ENCODE measurements at regions not wholly inside any gene's neighbourhood (a gene's known extent, or its start where the extent isn't known, plus 50 kb on each side); places are given as distances from the start of the nearest gene placed in this dataset.

DNA sequence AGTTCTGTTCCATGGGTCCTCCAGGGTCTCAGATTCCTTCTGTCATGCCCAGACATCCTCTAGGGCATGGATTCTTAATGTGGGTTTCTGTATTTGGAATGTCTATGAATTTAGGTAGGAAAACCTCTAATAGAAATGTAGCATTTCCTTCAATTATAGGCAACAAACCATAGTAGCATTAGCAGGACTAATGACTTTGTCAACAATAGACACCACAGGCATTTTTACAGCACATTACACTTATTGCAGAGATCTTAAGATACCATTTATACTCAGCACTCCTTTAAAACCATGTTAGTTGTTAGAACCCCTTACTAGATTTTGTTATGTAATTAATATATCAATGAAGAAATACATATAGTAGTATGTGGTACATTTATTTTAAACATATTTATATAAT lies 77.8 kb upstream of the TBC1D5 start:
- TF ChIP-seq, protein P1, sequence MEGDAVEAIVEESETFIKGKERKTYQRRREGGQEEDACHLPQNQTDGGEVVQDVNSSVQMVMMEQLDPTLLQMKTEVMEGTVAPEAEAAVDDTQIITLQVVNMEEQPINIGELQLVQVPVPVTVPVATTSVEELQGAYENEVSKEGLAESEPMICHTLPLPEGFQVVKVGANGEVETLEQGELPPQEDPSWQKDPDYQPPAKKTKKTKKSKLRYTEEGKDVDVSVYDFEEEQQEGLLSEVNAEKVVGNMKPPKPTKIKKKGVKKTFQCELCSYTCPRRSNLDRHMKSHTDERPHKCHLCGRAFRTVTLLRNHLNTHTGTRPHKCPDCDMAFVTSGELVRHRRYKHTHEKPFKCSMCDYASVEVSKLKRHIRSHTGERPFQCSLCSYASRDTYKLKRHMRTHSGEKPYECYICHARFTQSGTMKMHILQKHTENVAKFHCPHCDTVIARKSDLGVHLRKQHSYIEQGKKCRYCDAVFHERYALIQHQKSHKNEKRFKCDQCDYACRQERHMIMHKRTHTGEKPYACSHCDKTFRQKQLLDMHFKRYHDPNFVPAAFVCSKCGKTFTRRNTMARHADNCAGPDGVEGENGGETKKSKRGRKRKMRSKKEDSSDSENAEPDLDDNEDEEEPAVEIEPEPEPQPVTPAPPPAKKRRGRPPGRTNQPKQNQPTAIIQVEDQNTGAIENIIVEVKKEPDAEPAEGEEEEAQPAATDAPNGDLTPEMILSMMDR (IDR thresholded peaks at IDR 0.05 in 4 of 5, conservative IDR thresholded peaks at IDR 0.05 in 1 of 5): no peak
- no peak for TF ChIP-seq POLR2A (IDR thresholded peaks at IDR 0.05)
